GM18511 (cell line): ENCODE measurements at regions not wholly inside any gene's neighbourhood (a gene's known extent, or its start where the extent isn't known, plus 50 kb on each side); places are given as distances from the start of the nearest gene placed in this dataset.
"Not testable (repeated sequence)": the region's sequence is repeated elsewhere in the genome, so short reads cannot be mapped to it uniquely, and the experiment has no call there.

Experiments used
- ATAC-seq: cut with Tn5 transposase; IDR thresholded peaks from one replicate; pipeline ENCODE4 v1.9.1; 2021; ENCODE audit warnings: mild to moderate bottlenecking, moderate library complexity; ENCODE audit not compliant: unreplicated experiment

GRCh38 chr6:135129136-135129856 lies 51.8 kb upstream of the MYB start:
- ATAC-seq, result peak; percentile 73

- ATAC-seq, result peak; percentile 99
Measured at GRCh38 chr6:135128268-135128914, 52.7 kb upstream of the MYB start.

GRCh38 chr6:135126729-135127128 lies 54.4 kb upstream of the MYB start:
- ATAC-seq, result no peak

- ATAC-seq, result no peak
Measured at GRCh38 chr6:135126034-135126433, 55.1 kb upstream of the MYB start.

- ATAC-seq, result no peak
Measured at GRCh38 chr6:135121434-135121833, 59.7 kb upstream of the MYB start.

GRCh38 chr6:135118134-135118730 lies 62.9 kb upstream of the MYB start:
- ATAC-seq, result no peak

GRCh38 chr6:135117413-135117968 lies 62.9 kb upstream of the HBS1L start:
- ATAC-seq, result no peak

- no peak for ATAC-seq
Measured at GRCh38 chr6:135116571-135116970, 61.9 kb upstream of the HBS1L start.

GRCh38 chr6:135115834-135116233 lies 61.2 kb upstream of the HBS1L start:
- no peak for ATAC-seq

- no peak for ATAC-seq
Measured at GRCh38 chr6:135115411-135115810, 60.8 kb upstream of the HBS1L start.

- ATAC-seq, result peak; percentile 82
Measured at GRCh38 chr6:135114355-135115145, 59.9 kb upstream of the HBS1L start.

- no peak for ATAC-seq
Measured at GRCh38 chr6:135113860-135114259, 59.2 kb upstream of the HBS1L start.

GRCh38 chr6:135112951-135113350 lies 58.3 kb upstream of the HBS1L start:
- not testable (repeated sequence) for ATAC-seq

GRCh38 chr6:135110261-135110781 lies 55.7 kb upstream of the HBS1L start:
- ATAC-seq, result not testable (repeated sequence)

- ATAC-seq, result no peak
Measured at GRCh38 chr6:135109761-135110160, 55.1 kb upstream of the HBS1L start.

- no peak for ATAC-seq
Measured at GRCh38 chr6:135108692-135109091, 54.1 kb upstream of the HBS1L start.

GRCh38 chr6:135106611-135107010 lies 52.0 kb upstream of the HBS1L start:
- ATAC-seq, result no peak

- no peak for ATAC-seq
Measured at GRCh38 chr6:135105710-135106109, 51.1 kb upstream of the HBS1L start.

- no peak for ATAC-seq
Measured at GRCh38 chr6:135105299-135105698, 50.7 kb upstream of the HBS1L start.
